ENCODE measurements at regions not wholly inside any gene's neighbourhood (a gene's known extent, or its start where the extent isn't known, plus 50 kb on each side); places are given as distances from the start of the nearest gene placed in this dataset.

DNA sequence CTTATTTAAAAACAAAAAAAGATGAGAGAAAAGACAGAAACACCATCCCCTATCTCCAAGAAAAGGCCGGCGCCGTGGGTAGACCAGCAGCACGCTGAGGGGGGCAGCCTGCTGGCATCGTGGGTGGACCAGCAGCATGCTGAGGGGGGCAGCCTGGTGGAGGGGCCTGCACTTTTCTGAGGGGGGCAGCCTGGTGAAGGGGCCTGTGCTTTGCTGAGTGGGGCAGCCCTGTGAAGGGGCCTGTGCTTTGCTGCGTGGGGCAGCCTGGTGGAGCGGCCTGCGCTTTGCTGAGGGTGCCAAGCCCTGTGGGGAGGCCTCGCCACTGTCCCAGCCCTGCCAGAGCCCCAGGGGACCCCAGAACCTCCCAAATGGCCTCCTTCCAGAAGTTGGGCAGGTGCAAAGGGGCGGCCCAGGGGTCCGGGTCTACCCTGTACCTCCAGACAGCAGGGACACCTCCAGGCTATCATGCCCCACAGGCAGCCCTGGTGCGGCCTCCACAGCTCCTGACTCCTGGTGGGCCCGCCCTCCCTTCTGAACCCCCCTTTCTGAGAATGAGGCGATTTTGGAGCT lies 1185.7 kb downstream of the BRD1 start:
- H3K9me3 ChIP-seq (ENCODE audit: control extremely low read depth in 1 of 3, control insufficient read depth in 2 of 3, insufficient read depth in 1 of 3, low read length in 2 of 3): peaks cover 0 to 15% (median 0%) of the 10 kb centered on the region in 3 donors
- H3K36me3 ChIP-seq (replicated peaks in 1 of 2; ENCODE audit: control extremely low read depth in 1 of 2, control insufficient read depth in 1 of 2, extremely low read depth in 1 of 2, insufficient read depth in 2 of 2, low read length in 1 of 2): no peaks in the 10 kb centered on the region
- no peaks in the 10 kb centered on the region for H3K79me2 ChIP-seq (ENCODE audit: control insufficient read depth, insufficient read depth, low read length)
- H3K27ac ChIP-seq (ENCODE audit: low read length in 2 of 2): no peak overlapping the region
- DNase-seq (no peak), ATAC-seq (ENCODE audit: low read depth) (no peak)
- intact Hi-C loops (cut with micrococcal nuclease): no loop called here
- POLR2A ChIA-PET: no interaction called here
- no peak overlapping the region for H3K4me2 ChIP-seq (replicated peaks; ENCODE audit: low read depth, low read length, poor library complexity, severe bottlenecking)
- TF ChIP-seq EZH2 (IDR thresholded peaks at IDR 0.05; ENCODE audit: borderline replicate concordance, insufficient read depth, low read depth, low read length, poor library complexity, severe bottlenecking): no peak
- TF ChIP-seq, protein P1, sequence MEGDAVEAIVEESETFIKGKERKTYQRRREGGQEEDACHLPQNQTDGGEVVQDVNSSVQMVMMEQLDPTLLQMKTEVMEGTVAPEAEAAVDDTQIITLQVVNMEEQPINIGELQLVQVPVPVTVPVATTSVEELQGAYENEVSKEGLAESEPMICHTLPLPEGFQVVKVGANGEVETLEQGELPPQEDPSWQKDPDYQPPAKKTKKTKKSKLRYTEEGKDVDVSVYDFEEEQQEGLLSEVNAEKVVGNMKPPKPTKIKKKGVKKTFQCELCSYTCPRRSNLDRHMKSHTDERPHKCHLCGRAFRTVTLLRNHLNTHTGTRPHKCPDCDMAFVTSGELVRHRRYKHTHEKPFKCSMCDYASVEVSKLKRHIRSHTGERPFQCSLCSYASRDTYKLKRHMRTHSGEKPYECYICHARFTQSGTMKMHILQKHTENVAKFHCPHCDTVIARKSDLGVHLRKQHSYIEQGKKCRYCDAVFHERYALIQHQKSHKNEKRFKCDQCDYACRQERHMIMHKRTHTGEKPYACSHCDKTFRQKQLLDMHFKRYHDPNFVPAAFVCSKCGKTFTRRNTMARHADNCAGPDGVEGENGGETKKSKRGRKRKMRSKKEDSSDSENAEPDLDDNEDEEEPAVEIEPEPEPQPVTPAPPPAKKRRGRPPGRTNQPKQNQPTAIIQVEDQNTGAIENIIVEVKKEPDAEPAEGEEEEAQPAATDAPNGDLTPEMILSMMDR (IDR thresholded peaks at IDR 0.05): no peak
- no peak overlapping the region for H3K4me3 ChIP-seq (ENCODE audit: control extremely low read depth in 1 of 5, extremely low read depth in 1 of 5, insufficient read depth in 1 of 5, low read depth in 2 of 5, low read length in 4 of 5)
- no peaks in the 10 kb centered on the region for H3K27me3 ChIP-seq (replicated peaks in 1 of 4; ENCODE audit: control extremely low read depth in 1 of 4, control insufficient read depth in 3 of 4, insufficient read depth in 4 of 4, low read length in 3 of 4)
- H3K4me3 Mint-ChIP-seq: no peak overlapping the region
- no peak overlapping the region for H3K27ac Mint-ChIP-seq
- H3K9me3 Mint-ChIP-seq (ENCODE audit: insufficient read depth): no peaks in the 10 kb centered on the region
- CTCF ChIA-PET: no interaction called here
- H3K27me3 Mint-ChIP-seq: peaks cover 5% of the 10 kb centered on the region
- no peaks in the 10 kb centered on the region for H3K4me1 ChIP-seq (ENCODE audit: control insufficient read depth in 2 of 2, insufficient read depth in 2 of 2, low read length in 2 of 2)
- no peaks in the 10 kb centered on the region for H3K4me1 Mint-ChIP-seq
- no peak overlapping the region for H3K9ac ChIP-seq (ENCODE audit: low read length)
- H4K20me1 ChIP-seq (ENCODE audit: control insufficient read depth, insufficient read depth, low read length, poor library complexity, severe bottlenecking): no peaks in the 10 kb centered on the region
- no peak overlapping the region for H2AFZ ChIP-seq (ENCODE audit: insufficient read depth, low read depth, low read length, poor library complexity, severe bottlenecking)
- 89% methylated on average over 11 of the region's 14 CpGs for WGBS (ENCODE audit: insufficient coverage)

DNA sequence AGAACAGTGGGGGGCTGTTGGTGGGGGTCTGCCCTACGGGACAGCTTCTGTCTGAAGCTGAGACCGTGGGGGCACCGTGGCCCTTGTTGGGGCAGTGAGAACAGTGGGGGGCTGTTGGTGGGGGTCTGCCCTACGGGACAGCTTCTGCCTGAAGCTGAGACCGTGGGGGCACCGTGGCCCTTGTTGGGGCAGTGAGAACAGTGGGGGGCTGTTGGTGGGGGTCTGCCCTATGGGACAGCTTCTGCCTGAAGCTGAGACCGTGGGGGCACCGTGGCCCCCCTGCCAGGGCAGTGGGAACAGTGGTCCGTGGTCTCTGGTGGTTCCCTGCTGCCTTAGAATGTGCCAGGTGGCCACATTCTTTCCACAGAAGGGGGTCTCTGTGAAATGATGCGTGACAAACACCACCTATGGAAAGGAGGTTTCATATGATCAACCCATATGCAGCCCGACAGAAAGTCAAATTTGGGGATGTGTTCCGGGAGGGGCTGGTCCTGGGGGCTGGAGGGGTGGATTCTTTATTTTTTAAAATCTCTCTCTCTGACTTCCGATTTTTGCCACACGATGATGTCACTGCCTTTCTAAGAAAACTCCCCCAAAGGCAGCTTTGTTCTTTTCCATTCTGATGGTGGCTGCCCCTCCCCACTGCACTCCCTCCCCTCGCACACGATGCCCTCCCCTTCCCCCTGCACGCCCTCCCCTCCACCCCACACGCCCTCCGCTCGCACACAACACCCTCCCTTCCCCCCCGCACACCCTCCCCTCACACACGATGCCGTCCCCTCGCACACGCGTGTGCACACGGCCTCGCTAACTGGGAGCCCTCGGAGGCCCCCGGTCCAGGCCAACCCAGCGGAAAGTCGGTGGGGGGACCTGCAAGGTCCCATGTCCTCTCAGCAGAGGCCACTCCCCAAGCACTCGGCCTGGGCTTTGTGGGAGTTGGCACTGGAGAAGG lies 1186.5 kb downstream of the BRD1 start:
- Mint-ChIP-seq H3K4me3 (no peak overlapping the region), H3K4me1 (peaks cover 3% of the 10 kb centered on the region), H3K9me3 (ENCODE audit: insufficient read depth) (no peaks in the 10 kb centered on the region), H3K27ac (no peak overlapping the region), H3K27me3 (peaks cover 5% of the 10 kb centered on the region)
- H3K4me3 ChIP-seq (ENCODE audit: control extremely low read depth in 1 of 5, extremely low read depth in 1 of 5, insufficient read depth in 1 of 5, low read depth in 2 of 5, low read length in 4 of 5): no peak overlapping the region
- H3K79me2 ChIP-seq (ENCODE audit: control insufficient read depth, insufficient read depth, low read length): no peaks in the 10 kb centered on the region
- ATAC-seq (ENCODE audit: low read depth) (no peak), DNase-seq (no peak)
- intact Hi-C loops (cut with micrococcal nuclease): no loop called here
- no peaks in the 10 kb centered on the region for H4K20me1 ChIP-seq (ENCODE audit: control insufficient read depth, insufficient read depth, low read length, poor library complexity, severe bottlenecking)
- H3K4me1 ChIP-seq (ENCODE audit: control insufficient read depth in 2 of 2, insufficient read depth in 2 of 2, low read length in 2 of 2): no peaks in the 10 kb centered on the region
- 81% methylated on average over 13 of the region's 33 CpGs for WGBS (ENCODE audit: insufficient coverage)
- TF ChIP-seq, protein P1 (IDR thresholded peaks at IDR 0.05): no peak
- TF ChIP-seq EZH2 (IDR thresholded peaks at IDR 0.05; ENCODE audit: borderline replicate concordance, insufficient read depth, low read depth, low read length, poor library complexity, severe bottlenecking): no peak
- no peak overlapping the region for H3K4me2 ChIP-seq (replicated peaks; ENCODE audit: low read depth, low read length, poor library complexity, severe bottlenecking)
- no peak overlapping the region for H3K9ac ChIP-seq (ENCODE audit: low read length)
- ChIA-PET POLR2A (no interaction called here), CTCF (interaction anchor here (0.7 kb wide), 1 partner anchor 48 kb away, joined by 5 read pairs; no protein-coding TSS in a partner anchor)
- H3K36me3 ChIP-seq (replicated peaks in 1 of 2; ENCODE audit: control extremely low read depth in 1 of 2, control insufficient read depth in 1 of 2, extremely low read depth in 1 of 2, insufficient read depth in 2 of 2, low read length in 1 of 2): no peaks in the 10 kb centered on the region
- no peaks in the 10 kb centered on the region for H3K27me3 ChIP-seq (replicated peaks in 1 of 4; ENCODE audit: control extremely low read depth in 1 of 4, control insufficient read depth in 3 of 4, insufficient read depth in 4 of 4, low read length in 3 of 4)
- no peak overlapping the region for H3K27ac ChIP-seq (ENCODE audit: low read length in 2 of 2)
- H3K9me3 ChIP-seq (ENCODE audit: control extremely low read depth in 1 of 3, control insufficient read depth in 2 of 3, insufficient read depth in 1 of 3, low read length in 2 of 3): peaks cover 0 to 13% (median 0%) of the 10 kb centered on the region in 3 donors
- no peak overlapping the region for H2AFZ ChIP-seq (ENCODE audit: insufficient read depth, low read depth, low read length, poor library complexity, severe bottlenecking)
